Karpas-422 (cell line): ENCODE measurements at regions not wholly inside any gene's neighbourhood (a gene's known extent, or its start where the extent isn't known, plus 50 kb on each side); places are given as distances from the start of the nearest gene placed in this dataset.

Experiments
- DNase-seq: peaks from one replicate; pipeline ENCODE4 v3.0.0-alpha.2; 2015
- H2AFZ ChIP-seq: fragments of 200-600 bp; sonication (generic); 2 replicates; pipeline ENCODE4 v1.6.1; 2014; ENCODE audit warnings: antibody characterized with exemption, low read length, mixed read lengths
- H3K27ac ChIP-seq: fragments of 200-600 bp; sonication (generic); 2 replicates; pipeline ENCODE4 v1.5.1; 2014; ENCODE audit warnings: mild to moderate bottlenecking, low read length, moderate library complexity
- H3K27me3 ChIP-seq: fragments of 200-600 bp; sonication (generic); 2 replicates; pipeline ENCODE4 v1.6.1; 2014; ENCODE audit warnings: low read length, mixed read lengths
- H3K36me3 ChIP-seq: fragments of 200-600 bp; sonication (generic); 2 replicates; pipeline ENCODE4 v1.6.1; 2014; ENCODE audit warnings: low read length, mixed read lengths; ENCODE audit not compliant: insufficient read depth
- H3K4me1 ChIP-seq: fragments of 200-600 bp; sonication (generic); 2 replicates; pipeline ENCODE4 v1.6.1; 2014; ENCODE audit warnings: mild to moderate bottlenecking, low read length, mixed read lengths
- H3K4me2 ChIP-seq: fragments of 200-600 bp; sonication (generic); 2 replicates; pipeline ENCODE4 v1.6.1; 2014; ENCODE audit warnings: low read length, low read depth, mild to moderate bottlenecking; ENCODE audit not compliant: poor library complexity, severe bottlenecking
- H3K4me3 ChIP-seq: fragments of 200-600 bp; sonication (generic); 2 replicates; pipeline ENCODE4 v1.5.1; 2014; ENCODE audit warnings: mild to moderate bottlenecking, antibody characterized with exemption, low read length, mixed read lengths
- H3K79me2 ChIP-seq: fragments of 200-600 bp; sonication (generic); 2 replicates; pipeline ENCODE4 v1.6.1; 2014; ENCODE audit warnings: mild to moderate bottlenecking, low read length, mixed read lengths
- H3K9ac ChIP-seq: fragments of 200-600 bp; sonication (generic); 2 replicates; pipeline ENCODE4 v1.6.0; 2014; ENCODE audit warnings: low read length
- H3K9me2 ChIP-seq: fragments of 200-600 bp; sonication (generic), shearing (Covaris generic); replicated peaks from 2 replicates; pipeline ENCODE4 v1.6.0; 2014; ENCODE audit warnings: mild to moderate bottlenecking, low read length, moderate library complexity; ENCODE audit not compliant: insufficient read depth
- H3K9me3 ChIP-seq: fragments of 300-700, 200-600 bp; sonication (generic); 2 replicates; pipeline ENCODE4 v1.6.1; 2014; ENCODE audit warnings: low read length, mixed read lengths
- H4K20me1 ChIP-seq: fragments of 200-600 bp; sonication (generic); 2 replicates; pipeline ENCODE4 v1.6.1; 2014; ENCODE audit warnings: mild to moderate bottlenecking, antibody characterized with exemption, low read length, low read depth; ENCODE audit not compliant: insufficient read depth

DNA sequence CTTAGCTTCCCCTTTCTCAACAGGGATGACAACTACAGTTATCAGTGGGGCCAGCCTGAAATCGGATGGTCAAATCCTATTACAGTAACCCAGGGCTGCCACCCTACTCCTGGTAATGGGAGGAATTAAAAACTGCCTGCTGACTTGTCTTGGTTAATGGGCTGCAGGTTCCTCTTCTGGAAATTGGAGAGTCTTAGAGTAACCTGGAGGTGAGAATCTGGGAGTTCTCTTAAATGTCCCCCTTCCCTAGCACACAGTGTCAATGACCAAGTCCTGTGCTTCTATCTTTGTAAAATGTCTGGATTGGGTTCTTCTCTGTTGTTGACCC, 113.1 kb downstream of the DDX1 start:
- Histone ChIP-seq H3K79me2 (no peaks in the 10 kb centered on the region), H3K9ac (no peak overlapping the region), H4K20me1 (no peaks in the 10 kb centered on the region), H3K9me2 (no peaks in the 10 kb centered on the region), H3K27ac (no peak overlapping the region), H3K4me3 (no peak overlapping the region), H3K4me2 (no peak overlapping the region), H2AFZ (no peak overlapping the region), H3K4me1 (no peaks in the 10 kb centered on the region), H3K27me3 (no peaks in the 10 kb centered on the region), H3K36me3 (no peaks in the 10 kb centered on the region), H3K9me3 (no peaks in the 10 kb centered on the region)
- DNase-seq: no peak

DNA sequence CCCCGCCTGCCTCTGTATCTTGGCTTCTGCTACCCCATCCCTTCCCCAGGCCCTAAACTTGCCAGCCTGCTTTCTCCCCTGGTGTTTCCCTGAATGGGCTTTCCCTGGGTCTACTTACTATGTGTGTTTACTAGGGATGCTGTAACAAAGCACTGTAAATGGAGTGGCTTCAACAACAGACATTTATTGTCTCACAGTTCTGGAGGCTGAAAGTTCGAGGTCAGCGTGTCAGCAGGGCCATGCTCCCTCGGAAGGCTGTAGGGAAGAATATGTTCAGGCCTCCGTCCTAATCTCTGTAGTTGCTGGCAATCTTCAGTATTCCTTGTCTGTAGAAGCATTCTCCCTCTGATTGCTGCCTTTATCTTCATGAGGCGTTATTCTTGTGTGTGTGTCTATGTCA, 113.6 kb downstream of the DDX1 start:
- Histone ChIP-seq H3K9ac (no peak overlapping the region), H3K79me2 (no peaks in the 10 kb centered on the region), H3K9me3 (no peaks in the 10 kb centered on the region), H3K27ac (no peak overlapping the region), H3K9me2 (no peaks in the 10 kb centered on the region), H3K4me2 (no peak overlapping the region), H3K4me3 (no peak overlapping the region), H4K20me1 (no peaks in the 10 kb centered on the region), H3K27me3 (no peaks in the 10 kb centered on the region), H3K4me1 (no peaks in the 10 kb centered on the region), H3K36me3 (no peaks in the 10 kb centered on the region), H2AFZ (no peak overlapping the region)
- no peak for DNase-seq

DNA sequence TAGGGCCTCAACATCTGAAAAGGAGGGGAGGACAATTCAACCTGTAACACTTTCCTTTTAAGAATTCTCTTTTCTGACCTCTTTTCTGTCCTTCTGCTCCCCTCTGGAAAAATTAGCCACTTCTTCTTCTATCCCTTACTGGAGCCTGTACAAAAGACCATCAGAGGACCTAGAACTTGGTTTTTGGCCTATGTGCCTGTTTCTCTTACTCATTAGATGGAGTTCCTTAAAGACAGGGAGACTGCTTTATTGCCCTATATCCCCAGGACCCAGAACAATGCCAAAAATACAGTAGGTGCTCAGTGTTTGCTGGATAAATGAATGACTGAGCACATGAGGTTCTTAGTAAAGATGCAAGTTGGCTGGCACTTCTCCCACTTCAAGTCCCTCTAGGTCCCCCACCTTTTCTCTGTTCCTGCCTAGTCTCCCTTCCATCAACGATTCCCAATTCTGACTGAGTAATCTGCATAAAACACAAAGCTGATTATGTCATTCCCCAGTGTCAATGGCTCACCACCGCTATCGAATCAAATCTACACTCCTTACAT, 114.2 kb downstream of the DDX1 start:
- H3K79me2 ChIP-seq: no peaks in the 10 kb centered on the region
- no peak overlapping the region for H3K4me2 ChIP-seq
- no peaks in the 10 kb centered on the region for H4K20me1 ChIP-seq
- no peaks in the 10 kb centered on the region for H3K9me2 ChIP-seq
- H2AFZ ChIP-seq: no peak overlapping the region
- no peaks in the 10 kb centered on the region for H3K9me3 ChIP-seq
- no peak overlapping the region for H3K4me3 ChIP-seq
- no peaks in the 10 kb centered on the region for H3K4me1 ChIP-seq
- H3K36me3 ChIP-seq: no peaks in the 10 kb centered on the region
- no peak overlapping the region for H3K9ac ChIP-seq
- H3K27ac ChIP-seq: no peak overlapping the region
- no peak for DNase-seq
- H3K27me3 ChIP-seq: no peaks in the 10 kb centered on the region

DNA sequence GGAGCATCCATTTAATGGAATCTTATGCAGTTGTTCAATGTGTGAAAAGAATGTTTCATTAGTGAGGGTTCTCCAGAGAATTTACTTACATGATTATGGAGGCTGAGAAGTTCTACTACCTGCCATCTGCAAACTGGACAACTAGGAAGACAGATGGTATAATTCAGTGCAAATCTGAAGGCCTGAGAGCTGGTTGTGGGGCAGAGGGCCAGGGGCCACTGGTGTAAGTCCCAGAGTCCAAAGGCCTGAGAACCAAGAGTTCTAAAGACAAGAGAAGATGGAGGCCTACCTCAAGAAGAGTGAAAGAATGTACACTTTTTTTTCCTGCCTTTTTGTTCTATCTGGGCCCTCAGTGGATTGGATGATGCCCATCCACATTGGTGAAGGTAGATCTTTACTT, 114.8 kb downstream of the DDX1 start:
- no peak for DNase-seq
- Histone ChIP-seq H4K20me1 (no peaks in the 10 kb centered on the region), H3K9ac (no peak overlapping the region), H3K27ac (no peak overlapping the region), H3K4me1 (no peaks in the 10 kb centered on the region), H3K27me3 (no peaks in the 10 kb centered on the region), H3K79me2 (no peaks in the 10 kb centered on the region), H3K4me2 (no peak overlapping the region), H3K9me2 (no peaks in the 10 kb centered on the region), H3K4me3 (no peak overlapping the region), H3K9me3 (no peaks in the 10 kb centered on the region), H3K36me3 (no peaks in the 10 kb centered on the region), H2AFZ (no peak overlapping the region)

DNA sequence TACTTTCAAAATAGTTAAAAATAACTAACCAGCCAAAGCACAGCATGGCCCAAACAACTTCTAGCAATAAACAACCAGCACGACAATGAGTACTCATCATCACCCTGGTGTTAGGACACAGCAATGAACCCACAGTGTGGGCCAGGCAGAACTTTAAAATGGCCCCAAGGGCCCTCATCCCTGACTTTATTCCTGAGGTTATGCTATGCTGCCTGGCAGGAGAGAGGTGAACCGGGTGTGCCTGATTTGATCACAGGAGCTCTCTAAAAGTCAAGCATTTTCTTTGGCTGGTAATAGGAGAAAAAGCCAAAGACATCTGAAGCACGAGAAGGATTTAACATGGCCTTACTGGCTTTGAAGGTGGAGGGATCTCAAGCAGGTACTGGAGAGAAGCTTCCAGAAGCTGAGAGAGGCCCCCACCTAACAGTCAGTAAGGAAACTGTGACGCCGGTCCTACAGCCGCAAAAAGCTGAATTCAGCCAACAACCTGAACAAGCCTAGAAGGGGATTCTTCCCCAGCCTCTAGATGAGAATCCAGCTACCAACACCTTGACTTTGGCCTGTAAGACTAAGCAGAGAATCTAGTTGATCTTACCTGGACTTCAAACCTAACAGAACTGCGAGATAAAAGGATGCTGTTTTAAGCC, 115.4 kb downstream of the DDX1 start:
- no peak overlapping the region for H3K9ac ChIP-seq
- no peak overlapping the region for H3K4me2 ChIP-seq
- no peak for DNase-seq

DNA sequence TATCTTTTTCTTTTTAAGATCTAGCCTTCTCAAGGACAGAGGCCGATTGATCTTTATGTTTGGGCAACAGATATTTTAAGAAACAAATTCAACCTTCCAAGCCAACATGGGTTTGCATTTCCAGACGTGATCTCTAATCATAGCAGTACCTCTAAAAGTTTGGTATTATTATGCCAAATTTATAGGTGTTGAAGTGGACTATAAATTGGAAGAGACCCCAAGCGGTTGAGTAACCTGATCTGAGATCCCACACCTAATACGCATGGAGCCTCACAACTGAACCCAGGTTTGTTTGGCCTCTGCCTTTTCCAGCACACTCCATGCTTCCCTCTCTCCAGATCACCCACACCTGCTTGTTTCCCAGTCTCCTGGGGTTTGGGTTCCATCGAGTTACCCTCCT, 116.5 kb downstream of the DDX1 start:
- H3K27me3 ChIP-seq: no peaks in the 10 kb centered on the region
- H3K4me2 ChIP-seq: no peak overlapping the region
- no peak overlapping the region for H2AFZ ChIP-seq
- no peak overlapping the region for H3K4me3 ChIP-seq
- H3K9me2 ChIP-seq: no peaks in the 10 kb centered on the region
- no peak for DNase-seq
- no peaks in the 10 kb centered on the region for H3K79me2 ChIP-seq
- no peaks in the 10 kb centered on the region for H3K9me3 ChIP-seq
- H4K20me1 ChIP-seq: no peaks in the 10 kb centered on the region
- H3K4me1 ChIP-seq: no peaks in the 10 kb centered on the region
- H3K36me3 ChIP-seq: no peaks in the 10 kb centered on the region
- no peak overlapping the region for H3K9ac ChIP-seq
- no peak overlapping the region for H3K27ac ChIP-seq

More for the DNA sequence above, 115.4 kb downstream of the DDX1 start:
- Histone ChIP-seq H3K4me3 (no peak overlapping the region), H3K36me3 (no peaks in the 10 kb centered on the region), H3K27me3 (no peaks in the 10 kb centered on the region), H3K4me1 (no peaks in the 10 kb centered on the region), H3K79me2 (no peaks in the 10 kb centered on the region), H2AFZ (no peak overlapping the region), H3K9me2 (no peaks in the 10 kb centered on the region), H4K20me1 (no peaks in the 10 kb centered on the region), H3K9me3 (no peaks in the 10 kb centered on the region), H3K27ac (no peak overlapping the region)

DNA sequence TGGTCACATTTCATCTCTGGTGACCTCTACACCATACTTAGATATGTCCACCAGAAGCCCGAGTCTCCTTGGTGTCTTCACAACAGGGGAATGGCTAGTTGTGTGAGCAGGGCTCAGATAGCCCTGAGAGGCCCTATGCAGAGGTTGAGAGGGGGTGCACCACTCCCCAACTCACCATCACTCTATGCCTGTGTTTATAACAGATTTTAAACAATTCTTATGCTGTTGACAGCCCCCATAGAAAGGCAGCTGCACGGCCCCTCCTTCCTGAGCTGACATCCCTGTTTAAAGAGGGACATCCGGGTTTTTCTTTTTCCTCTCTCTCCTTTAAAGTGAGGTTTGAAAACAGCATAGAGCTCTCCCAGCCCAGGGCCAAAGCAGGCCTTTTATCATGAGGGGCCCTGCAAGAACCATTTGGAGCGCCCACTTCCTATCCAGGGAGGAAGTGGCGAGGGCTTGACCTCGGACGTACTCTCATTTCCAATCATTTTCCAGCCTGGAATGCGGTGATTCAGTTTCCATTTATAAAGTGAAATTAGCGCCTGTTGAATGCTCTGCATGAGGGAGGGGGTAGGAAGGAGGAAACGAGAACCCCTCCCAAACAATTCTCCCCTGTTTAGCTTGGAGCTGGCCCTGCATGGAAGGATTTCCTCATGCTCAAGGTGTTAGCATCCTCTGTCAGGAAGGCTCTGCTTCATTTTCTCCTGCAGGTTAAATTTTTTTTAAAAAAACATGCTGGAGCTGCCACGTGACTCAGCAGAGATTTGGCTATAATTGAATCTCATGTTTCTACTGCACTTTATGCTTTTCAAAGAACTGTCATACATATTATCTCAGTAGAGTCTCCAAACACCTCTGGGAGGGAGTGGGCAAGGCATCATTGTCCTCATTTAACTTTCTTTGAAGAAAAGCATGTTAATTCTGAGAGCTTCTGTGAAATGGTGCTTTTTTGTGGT, 117.5 kb downstream of the DDX1 start:
- no peak overlapping the region for H3K4me3 ChIP-seq
- no peaks in the 10 kb centered on the region for H3K4me1 ChIP-seq
- DNase-seq: no peak
- H2AFZ ChIP-seq: no peak overlapping the region
- H3K27ac ChIP-seq: no peak overlapping the region
- H3K79me2 ChIP-seq: no peaks in the 10 kb centered on the region
- H3K9me3 ChIP-seq: no peaks in the 10 kb centered on the region
- H3K9ac ChIP-seq: no peak overlapping the region
- H3K27me3 ChIP-seq: no peaks in the 10 kb centered on the region
- H3K36me3 ChIP-seq: no peaks in the 10 kb centered on the region
- H3K4me2 ChIP-seq: no peak overlapping the region
- no peaks in the 10 kb centered on the region for H3K9me2 ChIP-seq
- H4K20me1 ChIP-seq: no peaks in the 10 kb centered on the region

DNA sequence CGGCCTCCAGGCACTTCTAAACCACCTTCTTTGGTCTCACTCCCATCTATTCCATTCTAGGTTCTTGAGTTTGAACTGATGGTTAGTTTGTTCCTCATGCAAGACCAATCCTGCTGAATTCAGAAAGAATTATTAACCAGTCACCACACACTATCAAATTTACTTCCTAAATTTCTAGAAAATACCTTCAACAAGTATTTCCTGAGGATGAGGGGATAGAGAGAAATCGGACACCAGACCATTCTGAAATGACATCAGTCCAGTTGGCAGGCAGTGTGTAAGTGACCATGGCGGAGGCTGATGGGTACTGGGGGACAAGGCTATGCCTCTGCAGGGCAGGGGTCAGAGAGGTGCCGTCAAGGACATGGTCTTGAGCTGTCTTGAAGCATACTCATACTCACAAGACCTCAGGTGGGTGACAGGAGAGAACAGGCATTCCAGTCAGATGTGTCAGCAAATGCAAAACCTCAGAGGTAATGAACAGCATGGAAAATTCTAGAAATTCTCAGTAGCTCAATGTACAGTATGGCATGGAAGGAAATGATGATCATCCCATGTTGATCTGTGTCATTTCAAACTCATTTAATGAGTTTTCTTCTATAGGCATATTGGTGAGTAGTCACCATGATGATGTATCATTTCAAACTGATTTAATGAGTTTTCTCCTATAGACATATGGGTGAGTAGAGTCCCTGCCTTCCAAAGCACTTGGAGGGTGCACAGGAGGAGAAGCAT, 119.6 kb downstream of the DDX1 start:
- no peak overlapping the region for H3K27ac ChIP-seq
- no peak overlapping the region for H3K4me3 ChIP-seq
- no peaks in the 10 kb centered on the region for H3K9me2 ChIP-seq
- H4K20me1 ChIP-seq: no peaks in the 10 kb centered on the region
- no peak overlapping the region for H2AFZ ChIP-seq
- no peaks in the 10 kb centered on the region for H3K79me2 ChIP-seq
- H3K36me3 ChIP-seq: no peaks in the 10 kb centered on the region
- peaks cover 6% of the 10 kb centered on the region for H3K4me1 ChIP-seq
- DNase-seq: no peak
- H3K4me2 ChIP-seq: no peak overlapping the region
- no peaks in the 10 kb centered on the region for H3K27me3 ChIP-seq
- H3K9me3 ChIP-seq: no peaks in the 10 kb centered on the region
- H3K9ac ChIP-seq: no peak overlapping the region
